Mammary epithelial cell (primary cell): ENCODE measurements at regions not wholly inside any gene's neighbourhood (a gene's known extent, or its start where the extent isn't known, plus 50 kb on each side); places are given as distances from the start of the nearest gene placed in this dataset.

Source experiments
- CTCF ChIP-seq, 2 donors: IDR thresholded peaks in 1 of 2; conservative IDR thresholded peaks in 1 of 2; 2 replicates each; pipeline ENCODE4 v1.5.1; 2011 to 2012; ENCODE audit warnings: inconsistent platforms in 2 of 2, low read length in 2 of 2, mild to moderate bottlenecking in 2 of 2, control low read depth in 1 of 2, low read depth in 1 of 2; ENCODE audit not compliant: insufficient read depth in 1 of 2; ENCODE audit errors: extremely low read depth in 1 of 2
- EZH2 ChIP-seq: IDR thresholded peaks from 2 replicates; pipeline ENCODE4 v1.6.1; 2012; ENCODE audit warnings: low read length, inconsistent platforms, borderline replicate concordance

GRCh38 chr11:97432926-97433325 is 1043.1 kb downstream of the JRKL start:
- no peak for TF ChIP-seq CTCF (conservative IDR thresholded peaks at IDR 0.05 in 1 of 2, IDR thresholded peaks at IDR 0.05 in 1 of 2; ENCODE audit: extremely low read depth in 1 of 2, insufficient read depth in 1 of 2, low read depth in 1 of 2, low read length in 2 of 2)
- TF ChIP-seq EZH2: no peak
